ENCODE measurements at regions not wholly inside any gene's neighbourhood (a gene's known extent, or its start where the extent isn't known, plus 50 kb on each side); places are given as distances from the start of the nearest gene placed in this dataset.
"Not testable (repeated sequence)": the region's sequence is repeated elsewhere in the genome, so short reads cannot be mapped to it uniquely, and the experiment has no call there.

DNA sequence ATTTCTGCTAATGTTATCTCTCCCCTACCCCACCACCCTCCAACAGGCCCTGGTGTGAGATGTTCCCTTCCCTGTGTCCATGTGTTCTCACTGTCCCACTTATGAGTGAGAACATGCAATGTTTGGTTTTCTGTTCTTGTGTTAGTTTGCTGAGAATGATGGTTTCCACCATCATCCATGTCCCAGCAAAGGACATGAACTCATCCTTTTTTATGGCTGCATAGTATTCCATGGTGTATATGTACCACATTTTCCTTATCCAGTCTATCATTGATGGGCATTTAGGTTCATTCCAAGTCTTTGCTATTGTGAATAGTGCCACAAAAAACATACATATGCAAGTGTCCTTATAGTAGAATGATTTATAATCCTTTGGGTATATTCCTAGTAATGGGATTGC, 104.5 kb downstream of the ZNF33B start:
- H3K4me3 ChIP-seq; ATAC-seq; intact Hi-C loops (cut with DNase I, micrococcal nuclease); DNase-seq; H3K4me1 ChIP-seq (ENCODE audit: low read depth); H3K36me3 ChIP-seq (ENCODE audit: low read depth): not testable (repeated sequence)
- peaks cover 73% of the 10 kb centered on the region for H3K9me3 ChIP-seq

DNA sequence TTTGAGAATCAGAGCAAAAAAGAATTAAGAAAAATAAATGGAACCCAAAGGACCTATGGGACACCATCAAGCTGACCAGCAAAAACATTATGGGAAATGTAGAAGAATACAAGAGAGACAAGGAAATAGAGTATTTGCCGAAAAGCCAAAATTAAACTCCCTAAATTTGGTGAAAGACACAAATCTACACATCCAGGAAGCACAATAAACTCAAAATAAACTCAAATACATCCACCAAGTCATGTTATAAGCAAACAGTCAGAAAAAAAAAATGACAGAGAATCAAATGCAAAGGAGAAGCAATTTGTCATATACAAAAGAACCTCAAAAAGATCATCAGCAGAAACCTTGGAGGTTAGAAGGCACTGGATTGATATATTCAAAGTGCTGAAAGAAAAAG, 105.4 kb downstream of the ZNF33B start:
- Histone ChIP-seq H3K4me1 (ENCODE audit: low read depth) (no peaks in the 10 kb centered on the region), H3K36me3 (ENCODE audit: low read depth) (no peaks in the 10 kb centered on the region), H3K4me3 (no peak overlapping the region), H3K9me3 (peaks cover 70% of the 10 kb centered on the region)
- DNase-seq (no peak), ATAC-seq (no peak)
- TF ChIP-seq, protein P1, sequence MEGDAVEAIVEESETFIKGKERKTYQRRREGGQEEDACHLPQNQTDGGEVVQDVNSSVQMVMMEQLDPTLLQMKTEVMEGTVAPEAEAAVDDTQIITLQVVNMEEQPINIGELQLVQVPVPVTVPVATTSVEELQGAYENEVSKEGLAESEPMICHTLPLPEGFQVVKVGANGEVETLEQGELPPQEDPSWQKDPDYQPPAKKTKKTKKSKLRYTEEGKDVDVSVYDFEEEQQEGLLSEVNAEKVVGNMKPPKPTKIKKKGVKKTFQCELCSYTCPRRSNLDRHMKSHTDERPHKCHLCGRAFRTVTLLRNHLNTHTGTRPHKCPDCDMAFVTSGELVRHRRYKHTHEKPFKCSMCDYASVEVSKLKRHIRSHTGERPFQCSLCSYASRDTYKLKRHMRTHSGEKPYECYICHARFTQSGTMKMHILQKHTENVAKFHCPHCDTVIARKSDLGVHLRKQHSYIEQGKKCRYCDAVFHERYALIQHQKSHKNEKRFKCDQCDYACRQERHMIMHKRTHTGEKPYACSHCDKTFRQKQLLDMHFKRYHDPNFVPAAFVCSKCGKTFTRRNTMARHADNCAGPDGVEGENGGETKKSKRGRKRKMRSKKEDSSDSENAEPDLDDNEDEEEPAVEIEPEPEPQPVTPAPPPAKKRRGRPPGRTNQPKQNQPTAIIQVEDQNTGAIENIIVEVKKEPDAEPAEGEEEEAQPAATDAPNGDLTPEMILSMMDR (IDR thresholded peaks at IDR 0.05): no peak
- intact Hi-C loops (cut with DNase I, micrococcal nuclease): no loop called here

DNA sequence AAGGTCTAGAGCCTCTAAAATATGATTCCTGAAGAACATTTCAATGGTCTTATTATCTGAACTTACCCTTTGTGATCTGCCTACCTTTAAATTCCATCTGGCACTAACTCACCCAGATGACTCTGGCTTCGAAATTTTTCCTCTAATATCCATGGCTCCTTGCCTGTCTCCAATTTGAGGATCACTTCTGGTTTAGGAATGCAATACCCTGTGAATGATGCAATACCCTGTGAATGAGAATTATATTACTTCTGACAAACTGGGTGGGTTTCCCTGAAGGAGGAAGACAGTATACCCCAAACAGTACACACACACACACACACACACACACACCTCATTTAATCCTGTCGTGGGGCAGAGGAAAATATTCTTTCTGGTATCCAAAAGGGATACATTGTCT, 115.3 kb downstream of the ZNF33B start:
- TF ChIP-seq, protein P1 (IDR thresholded peaks at IDR 0.05): no peak
- ATAC-seq (no peak), DNase-seq (no peak)
- peaks cover 86% of the 10 kb centered on the region for H3K9me3 ChIP-seq
- H3K4me3 ChIP-seq: no peak overlapping the region
- peaks cover 5% of the 10 kb centered on the region for H3K36me3 ChIP-seq (ENCODE audit: low read depth)
- H3K4me1 ChIP-seq (ENCODE audit: low read depth): no peaks in the 10 kb centered on the region
- intact Hi-C loops (cut with DNase I, micrococcal nuclease): no loop called here

DNA sequence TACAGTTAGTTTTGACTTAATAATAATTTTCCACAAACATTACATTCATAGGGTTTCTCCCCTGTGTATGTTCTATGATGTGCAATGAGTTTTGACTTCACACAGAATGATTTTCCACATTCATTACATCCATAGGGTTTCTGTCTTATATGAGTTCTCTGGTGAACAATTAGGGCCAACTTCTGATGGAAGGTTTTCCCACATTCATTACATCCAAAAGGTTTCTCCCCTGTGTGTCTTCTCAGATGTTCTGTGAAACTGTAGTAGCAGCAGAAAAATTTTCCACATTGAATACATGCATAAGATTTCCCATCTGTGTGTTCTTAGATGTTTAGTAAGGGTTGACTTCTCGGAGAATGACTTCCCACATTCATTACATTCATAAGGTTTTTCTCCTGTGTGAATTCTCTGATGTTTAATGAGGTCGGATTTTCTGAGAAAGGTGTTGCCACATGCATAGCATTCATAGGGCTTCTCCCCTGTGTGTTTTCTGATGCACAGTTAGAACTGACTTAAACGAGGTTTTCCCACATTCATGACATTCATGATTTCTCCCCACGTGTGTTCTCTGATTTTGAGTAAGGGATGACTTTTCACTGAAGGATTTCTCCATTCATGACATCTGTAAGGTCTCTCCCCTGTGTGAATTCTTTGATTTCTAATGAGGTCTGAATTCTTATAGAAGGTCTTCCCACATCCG, 118.5 kb downstream of the ZNF33B start:
- Histone ChIP-seq H3K9me3 (peaks cover 100% of the 10 kb centered on the region), H3K36me3 (ENCODE audit: low read depth) (peaks cover 5% of the 10 kb centered on the region), H3K4me3 (no peak overlapping the region), H3K4me1 (ENCODE audit: low read depth) (no peaks in the 10 kb centered on the region)
- intact Hi-C loops (cut with DNase I, micrococcal nuclease): no loop called here
- ATAC-seq: no peak
- TF ChIP-seq, protein P1 (IDR thresholded peaks at IDR 0.05): no peak
- no peak for DNase-seq

DNA sequence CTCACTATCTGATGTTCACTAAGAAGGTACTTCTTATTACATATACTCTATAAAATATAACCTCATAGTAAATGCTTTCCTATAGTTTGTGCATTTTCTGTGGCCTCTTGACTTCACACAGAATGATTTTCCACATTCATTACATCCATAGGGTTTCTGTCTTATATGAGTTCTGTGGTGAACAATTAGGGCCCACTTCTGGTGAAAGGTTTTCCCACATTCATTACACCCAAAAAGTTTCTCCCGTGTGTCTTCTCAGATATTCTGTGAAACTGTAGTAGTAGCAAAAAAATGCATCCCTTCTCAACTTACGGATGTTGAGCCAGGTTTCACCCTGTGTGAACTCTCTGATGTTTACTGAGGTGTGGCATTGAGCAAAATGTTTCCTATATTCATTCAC, 119.3 kb downstream of the ZNF33B start:
- no peak for DNase-seq
- ATAC-seq: no peak
- peaks cover 5% of the 10 kb centered on the region for H3K36me3 ChIP-seq (ENCODE audit: low read depth)

DNA sequence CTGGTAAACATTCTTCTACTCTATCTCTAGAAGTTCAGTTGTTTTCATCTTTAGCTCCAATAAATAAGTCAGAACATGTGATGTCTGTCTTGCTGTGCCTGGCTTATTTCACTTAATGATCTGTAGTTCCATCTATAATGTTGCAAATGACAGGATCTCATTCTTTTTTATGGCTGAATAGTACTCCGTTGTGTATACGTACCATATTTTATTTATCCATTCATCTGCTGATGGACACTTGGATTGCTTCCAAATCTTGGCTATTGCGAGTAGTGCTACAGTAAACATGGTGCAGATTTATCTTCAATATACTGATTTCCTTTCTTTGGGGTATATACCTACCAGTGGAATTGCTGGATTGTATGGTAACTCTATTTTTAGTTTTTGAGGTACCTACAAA, 124.4 kb downstream of the ZNF33B start:
- TF ChIP-seq, protein P1 (IDR thresholded peaks at IDR 0.05): no peak
- no peaks in the 10 kb centered on the region for H3K4me1 ChIP-seq (ENCODE audit: low read depth)
- no peak overlapping the region for H3K4me3 ChIP-seq
- ATAC-seq (no peak), DNase-seq (no peak)
- intact Hi-C loops (cut with DNase I, micrococcal nuclease): no loop called here
- H3K36me3 ChIP-seq (ENCODE audit: low read depth): no peaks in the 10 kb centered on the region
- peaks cover 91% of the 10 kb centered on the region for H3K9me3 ChIP-seq

More for the DNA sequence above, 119.3 kb downstream of the ZNF33B start:
- Histone ChIP-seq H3K9me3 (peaks cover 100% of the 10 kb centered on the region), H3K4me3 (no peak overlapping the region), H3K4me1 (ENCODE audit: low read depth) (no peaks in the 10 kb centered on the region)
- TF ChIP-seq, protein P1 (IDR thresholded peaks at IDR 0.05): no peak
- intact Hi-C loops (cut with DNase I, micrococcal nuclease): no loop called here

All from mucosa of descending colon (tissue), 3 donors.